ENCODE measurements at regions not wholly inside any gene's neighbourhood (a gene's known extent, or its start where the extent isn't known, plus 50 kb on each side); places are given as distances from the start of the nearest gene placed in this dataset.

GRCh38 chr19:20250627-20251026 is 83.6 kb downstream of the ZNF486 start:
- no peaks in the 10 kb centered on the region for H3K9me3 Mint-ChIP-seq

GRCh38 chr19:20250121-20250520 is 83.1 kb downstream of the ZNF486 start:
- Mint-ChIP-seq H3K27ac (no peak overlapping the region), H3K27me3 (ENCODE audit: low read depth) (no peaks in the 10 kb centered on the region), H3K4me1 (no peaks in the 10 kb centered on the region), H3K9me3 (no peaks in the 10 kb centered on the region), H3K4me3 (no peak overlapping the region), H3K36me3 (ENCODE audit: low read depth) (no peaks in the 10 kb centered on the region)
- no peak for TF ChIP-seq CTCF (IDR thresholded peaks at IDR 0.05; ENCODE audit: unreplicated experiment in 3 of 3)

More at GRCh38 chr19:20250627-20251026, 83.6 kb downstream of the ZNF486 start:
- Mint-ChIP-seq H3K27me3 (ENCODE audit: low read depth) (no peaks in the 10 kb centered on the region), H3K27ac (no peak overlapping the region), H3K4me3 (no peak overlapping the region), H3K36me3 (ENCODE audit: low read depth) (no peaks in the 10 kb centered on the region), H3K4me1 (no peaks in the 10 kb centered on the region)
- no peak for TF ChIP-seq CTCF (IDR thresholded peaks at IDR 0.05; ENCODE audit: unreplicated experiment in 3 of 3)

All from nephron (organoid).